Loucy (cell line): ENCODE measurements at regions not wholly inside any gene's neighbourhood (a gene's known extent, or its start where the extent isn't known, plus 50 kb on each side); places are given as distances from the start of the nearest gene placed in this dataset.

ENCODE experiments used
- EZH2phosphoT487 ChIP-seq: fragments of 200-600 bp; IDR thresholded peaks from 2 replicates; pipeline ENCODE4 v1.6.1; 2018; ENCODE audit warnings: antibody characterized with exemption, mild to moderate bottlenecking, moderate library complexity, borderline replicate concordance
- TF ChIP-seq, protein P1 (sequence below): fragments of 200-600 bp; sonication (generic); conservative IDR thresholded peaks from 2 replicates; pipeline ENCODE4 v1.5.1; 2014; ENCODE audit warnings: mild to moderate bottlenecking, antibody characterized with exemption, low read length

DNA sequence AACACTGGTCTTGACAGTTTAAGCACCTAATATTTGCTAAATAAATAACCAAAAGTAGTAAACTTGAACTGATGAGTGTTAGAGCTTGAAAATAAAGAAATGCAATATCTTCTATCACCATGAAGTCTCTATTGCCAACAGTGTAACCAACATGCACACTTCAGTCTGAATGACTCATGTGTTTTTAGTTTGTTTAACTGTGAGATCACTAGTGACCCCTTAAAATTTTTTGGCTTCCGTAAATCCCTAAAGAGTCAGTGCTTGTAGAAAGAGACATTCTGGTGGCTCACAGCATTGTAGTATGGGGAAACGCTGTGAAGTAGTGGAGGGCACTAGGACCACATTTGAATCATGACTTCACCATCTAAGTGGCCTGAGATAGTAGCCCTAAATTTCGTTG is 341.1 kb downstream of the PMP22 start:
- TF ChIP-seq, protein P1, sequence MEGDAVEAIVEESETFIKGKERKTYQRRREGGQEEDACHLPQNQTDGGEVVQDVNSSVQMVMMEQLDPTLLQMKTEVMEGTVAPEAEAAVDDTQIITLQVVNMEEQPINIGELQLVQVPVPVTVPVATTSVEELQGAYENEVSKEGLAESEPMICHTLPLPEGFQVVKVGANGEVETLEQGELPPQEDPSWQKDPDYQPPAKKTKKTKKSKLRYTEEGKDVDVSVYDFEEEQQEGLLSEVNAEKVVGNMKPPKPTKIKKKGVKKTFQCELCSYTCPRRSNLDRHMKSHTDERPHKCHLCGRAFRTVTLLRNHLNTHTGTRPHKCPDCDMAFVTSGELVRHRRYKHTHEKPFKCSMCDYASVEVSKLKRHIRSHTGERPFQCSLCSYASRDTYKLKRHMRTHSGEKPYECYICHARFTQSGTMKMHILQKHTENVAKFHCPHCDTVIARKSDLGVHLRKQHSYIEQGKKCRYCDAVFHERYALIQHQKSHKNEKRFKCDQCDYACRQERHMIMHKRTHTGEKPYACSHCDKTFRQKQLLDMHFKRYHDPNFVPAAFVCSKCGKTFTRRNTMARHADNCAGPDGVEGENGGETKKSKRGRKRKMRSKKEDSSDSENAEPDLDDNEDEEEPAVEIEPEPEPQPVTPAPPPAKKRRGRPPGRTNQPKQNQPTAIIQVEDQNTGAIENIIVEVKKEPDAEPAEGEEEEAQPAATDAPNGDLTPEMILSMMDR: no peak
- TF ChIP-seq EZH2phosphoT487: no peak
